ENCODE measurements at regions not wholly inside any gene's neighbourhood (a gene's known extent, or its start where the extent isn't known, plus 50 kb on each side); places are given as distances from the start of the nearest gene placed in this dataset.

GRCh38 chr1:240031009-240031408, 60.7 kb upstream of the FMN2 start:
- peak; percentile 16; the same call in 1 of the 2 replicates for TF ChIP-seq CTCF (conservative IDR thresholded peaks at IDR 0.05; ENCODE audit: low read depth, low read length)
- TF ChIP-seq EZH2 (IDR thresholded peaks at IDR 0.05; ENCODE audit: low read length, unreplicated experiment), result no peak

All from PC-3 (cell line).